Esophagus muscularis mucosa (tissue), 4 donors: ENCODE measurements at regions not wholly inside any gene's neighbourhood (a gene's known extent, or its start where the extent isn't known, plus 50 kb on each side); places are given as distances from the start of the nearest gene placed in this dataset.

Experiments used
- DNase-seq: peaks from one replicate; pipeline ENCODE4 v3.0.0-alpha.2; 2017; ENCODE audit errors: extremely low spot score
- H3K27ac ChIP-seq, 4 donors: fragments of 200-600 bp; sonication (generic); replicated peaks in 1 of 4; 1 replicate in 3 of 4; 2 replicates in 1 of 4; pipeline ENCODE4 v1.5.1; 2016 to 2019; ENCODE audit warnings: mild to moderate bottlenecking in 1 of 4
- H3K27me3 ChIP-seq, 4 donors: fragments of 200-600 bp; sonication (generic); one replicate each; pipeline versions ENCODE4 v1.5.1 to v1.6.0; 2016 to 2019
- H3K36me3 ChIP-seq, 4 donors: fragments of 200-600 bp; sonication (generic); one replicate each; pipeline ENCODE4 v1.5.1; 2016 to 2019
- H3K4me1 ChIP-seq, 4 donors: fragments of 200-600 bp; sonication (generic); one replicate each; pipeline ENCODE4 v1.5.1; 2016 to 2019
- H3K4me3 ChIP-seq, 4 donors: fragments of 200-600 bp; sonication (generic); 1 replicate in 2 of 4; 2 replicates in 2 of 4; pipeline ENCODE4 v1.5.1; 2016 to 2019; ENCODE audit warnings: mild to moderate bottlenecking in 4 of 4, moderate library complexity in 1 of 4
- H3K9me3 ChIP-seq, 4 donors: fragments of 200-600 bp; sonication (generic); 1 replicate in 3 of 4; 2 replicates in 1 of 4; pipeline ENCODE4 v1.5.1; 2016 to 2019
- CTCF ChIP-seq, 3 experiments: fragments of 200-600 bp in 2 of 3; fragments of 450-650 bp in 1 of 3; sonication (generic) in 2 of 3; IDR thresholded peaks; one replicate each; pipeline ENCODE4 v1.5.1; 2017 to 2019; ENCODE audit warnings: antibody characterized with exemption in 3 of 3, mild to moderate bottlenecking in 2 of 3, moderate library complexity in 1 of 3
- EP300 ChIP-seq: sonication (generic); formaldehyde crosslinking; IDR thresholded peaks from one replicate; pipeline ENCODE4 v1.6.1; 2017; ENCODE audit warnings: antibody characterized with exemption
- POLR2A ChIP-seq: fragments of 450-650 bp; IDR thresholded peaks from one replicate; pipeline ENCODE4 v1.6.1; 2017; ENCODE audit warnings: antibody characterized with exemption, moderate library complexity, mild to moderate bottlenecking, low read depth
- POLR2AphosphoS5 ChIP-seq, 2 donors: sonication (generic); formaldehyde crosslinking; IDR thresholded peaks; one replicate each; pipeline ENCODE4 v1.6.1; 2017; ENCODE audit warnings: antibody characterized with exemption in 2 of 2
- WGBS: methylation state at CpG from one replicate; pipeline ENCODE4 v1.1.5; 2018; 5-methylcytosine and 5-hydroxymethylcytosine counted together
- intact Hi-C: fragments of 100-400 bp; cut with DNase I; formaldehyde crosslinking; loops from one replicate; pipeline ENCODE4 v1.15.1; 2023

GRCh38 chr11:45092404-45092785 lies 54.0 kb upstream of the PRDM11 start:
- peaks cover 30 to 59% (median 52%) of the 10 kb centered on the region in 4 donors for H3K4me1 ChIP-seq
- no peaks in the 10 kb centered on the region for H3K9me3 ChIP-seq
- TF ChIP-seq POLR2AphosphoS5 (IDR thresholded peaks at IDR 0.05): no peak
- TF ChIP-seq CTCF (IDR thresholded peaks at IDR 0.05): no peak
- no peak for TF ChIP-seq EP300
- TF ChIP-seq POLR2A: no peak
- no peaks in the 10 kb centered on the region for H3K36me3 ChIP-seq
- intact Hi-C loops: no loop called here
- H3K27ac ChIP-seq: peak overlapping the region in 1 of 4 donors; percentile 8
- no peak overlapping the region for H3K4me3 ChIP-seq
- no peaks in the 10 kb centered on the region for H3K27me3 ChIP-seq
- no peak for DNase-seq
- 69% methylated on average over 5 of the region's 5 CpGs for WGBS

- DNase-seq: no peak
- Histone ChIP-seq H3K4me1 (peaks cover 24 to 59% (median 52%) of the 10 kb centered on the region in 4 donors), H3K4me3 (no peak overlapping the region), H3K9me3 (no peaks in the 10 kb centered on the region), H3K27me3 (no peaks in the 10 kb centered on the region), H3K27ac (no peak overlapping the region), H3K36me3 (no peaks in the 10 kb centered on the region)
- TF ChIP-seq POLR2AphosphoS5 (IDR thresholded peaks at IDR 0.05) (no peak), POLR2A (no peak), CTCF (IDR thresholded peaks at IDR 0.05) (no peak), EP300 (no peak)
- 75% methylated on average over 15 of the region's 15 CpGs for WGBS
- intact Hi-C loops: no loop called here
These were observed 53.3 kb upstream of the PRDM11 start for GRCh38 chr11:45092901-45093760.

- intact Hi-C loops: no loop called here
- no peak for DNase-seq
- Histone ChIP-seq H3K4me3 (no peak overlapping the region), H3K36me3 (no peaks in the 10 kb centered on the region), H3K27me3 (no peaks in the 10 kb centered on the region), H3K27ac (no peak overlapping the region), H3K4me1 (peaks cover 18 to 54% (median 47%) of the 10 kb centered on the region in 4 donors), H3K9me3 (no peaks in the 10 kb centered on the region)
- 85% methylated on average over 8 of the region's 8 CpGs for WGBS
- TF ChIP-seq POLR2AphosphoS5 (IDR thresholded peaks at IDR 0.05): no peak
- no peak for TF ChIP-seq CTCF (IDR thresholded peaks at IDR 0.05)
- no peak for TF ChIP-seq EP300
- TF ChIP-seq POLR2A: no peak
These were observed 52.5 kb upstream of the PRDM11 start for GRCh38 chr11:45093761-45094455.

GRCh38 chr11:45094958-45095690 lies 51.3 kb upstream of the PRDM11 start:
- Histone ChIP-seq H3K36me3 (no peaks in the 10 kb centered on the region), H3K4me1 (peaks cover 8 to 44% (median 37%) of the 10 kb centered on the region in 4 donors), H3K27me3 (no peaks in the 10 kb centered on the region), H3K27ac (no peak overlapping the region), H3K4me3 (no peak overlapping the region), H3K9me3 (no peaks in the 10 kb centered on the region)
- WGBS: 72% methylated on average over 10 of the region's 10 CpGs
- TF ChIP-seq POLR2A: no peak
- no peak for TF ChIP-seq EP300
- no peak for TF ChIP-seq CTCF (IDR thresholded peaks at IDR 0.05)
- TF ChIP-seq POLR2AphosphoS5 (IDR thresholded peaks at IDR 0.05): no peak
- intact Hi-C loops: loop anchor here (5.0 kb wide), 1 partner anchor 68 kb away; no protein-coding TSS in a partner anchor
- DNase-seq: no peak
